MM.1S (cell line): ENCODE measurements at regions not wholly inside any gene's neighbourhood (a gene's known extent, or its start where the extent isn't known, plus 50 kb on each side); places are given as distances from the start of the nearest gene placed in this dataset.

Experiments used
- CTCF ChIP-seq: fragments of 300-600 bp; sonication (generic); IDR thresholded peaks from 2 replicates; pipeline ENCODE4 v1.5.1; 2016; ENCODE audit warnings: antibody characterized with exemption, low read length, mixed read lengths
- EZH2 ChIP-seq: fragments of 300-600 bp; sonication (generic); optimal IDR thresholded peaks from 2 replicates; pipeline ENCODE3; 2017; ENCODE audit warnings: low read depth, mild to moderate bottlenecking, antibody characterized with exemption, low read length, mixed read lengths
- EZH2phosphoT487 ChIP-seq: fragments of 300-600 bp; sonication (generic); IDR thresholded peaks from 2 replicates; pipeline ENCODE4 v1.6.1; 2018; ENCODE audit warnings: antibody characterized with exemption, low read length

- no peak for TF ChIP-seq CTCF
- no peak for TF ChIP-seq EZH2
- no peak for TF ChIP-seq EZH2phosphoT487
Measured at GRCh38 chr17:77352441-77352840, 211.7 kb downstream of the SEC14L1 start.
